Endothelial cell (in vitro differentiated cells): ENCODE measurements at regions not wholly inside any gene's neighbourhood (a gene's known extent, or its start where the extent isn't known, plus 50 kb on each side); places are given as distances from the start of the nearest gene placed in this dataset.

ENCODE experiments used
- DNase-seq: peaks from one replicate; pipeline ENCODE4 v3.0.0; 2021; ENCODE audit warnings: low spot score
- H3K27ac Mint-ChIP-seq: one replicate; pipeline ENCODE4 v1.8.0; 2021; ENCODE audit warnings: mixed read lengths, inconsistent platforms; ENCODE audit not compliant: unreplicated experiment
- H3K27me3 Mint-ChIP-seq: one replicate; pipeline ENCODE4 v1.8.0; 2021; ENCODE audit warnings: mild to moderate bottlenecking, moderate library complexity, mixed read lengths, inconsistent platforms; ENCODE audit not compliant: unreplicated experiment
- H3K36me3 Mint-ChIP-seq: one replicate; pipeline ENCODE4 v1.8.0; 2021; ENCODE audit warnings: mild to moderate bottlenecking, low read depth, mixed read lengths, inconsistent platforms; ENCODE audit not compliant: unreplicated experiment
- H3K4me1 Mint-ChIP-seq: one replicate; pipeline ENCODE4 v1.8.0; 2021; ENCODE audit warnings: mild to moderate bottlenecking, mixed read lengths, inconsistent platforms; ENCODE audit not compliant: unreplicated experiment
- H3K4me3 Mint-ChIP-seq: one replicate; pipeline ENCODE4 v1.8.0; 2021; ENCODE audit warnings: mild to moderate bottlenecking, mixed read lengths, inconsistent platforms; ENCODE audit not compliant: unreplicated experiment
- H3K9me3 Mint-ChIP-seq: one replicate; pipeline ENCODE4 v1.8.0; 2021; ENCODE audit warnings: mixed read lengths, inconsistent platforms; ENCODE audit not compliant: unreplicated experiment
- CTCF ChIP-seq: fragments of 200-600 bp; sonication (generic); IDR thresholded peaks from one replicate; pipeline ENCODE4 v1.5.0; 2021; ENCODE audit warnings: antibody characterized with exemption; ENCODE audit not compliant: unreplicated experiment

- Mint-ChIP-seq H3K4me1 (peaks cover 7% of the 10 kb centered on the region), H3K36me3 (no peaks in the 10 kb centered on the region), H3K27ac (no peak overlapping the region), H3K27me3 (peaks cover 2% of the 10 kb centered on the region), H3K9me3 (no peaks in the 10 kb centered on the region), H3K4me3 (no peak overlapping the region)
- TF ChIP-seq CTCF, result no peak
- DNase-seq, result no peak
These were observed 153.9 kb downstream of the GPBP1 start for GRCh38 chr5:57327561-57328367.

GRCh38 chr5:57325678-57326397 lies 152.0 kb downstream of the GPBP1 start:
- Mint-ChIP-seq H3K36me3 (no peaks in the 10 kb centered on the region), H3K27ac (no peak overlapping the region), H3K27me3 (peaks cover 3% of the 10 kb centered on the region), H3K9me3 (no peaks in the 10 kb centered on the region), H3K4me3 (no peak overlapping the region), H3K4me1 (peaks cover 8% of the 10 kb centered on the region)
- DNase-seq, result no peak
- TF ChIP-seq CTCF, result no peak

DNA sequence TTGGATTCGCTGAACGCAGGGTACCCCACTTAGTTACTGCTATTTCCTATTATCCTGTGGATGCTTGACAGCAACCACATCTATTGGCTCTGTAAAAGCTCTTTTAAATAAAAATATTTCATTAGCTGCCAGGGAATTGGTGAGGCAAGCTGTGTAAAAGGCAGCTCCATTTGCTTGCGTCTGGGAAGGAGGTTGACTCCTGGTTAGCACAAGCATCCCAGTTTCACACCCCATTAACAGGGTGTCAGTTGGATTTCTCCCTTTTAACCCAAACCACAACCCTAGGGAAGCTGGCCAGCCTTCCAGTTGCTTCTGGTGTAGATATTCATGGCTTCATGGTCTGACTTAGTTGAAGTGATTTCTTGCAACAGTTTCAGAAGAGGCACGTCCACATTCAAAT lies 151.0 kb downstream of the GPBP1 start:
- peaks cover 3% of the 10 kb centered on the region for H3K27me3 Mint-ChIP-seq
- no peak overlapping the region for H3K4me3 Mint-ChIP-seq
- peaks cover 8% of the 10 kb centered on the region for H3K4me1 Mint-ChIP-seq
- DNase-seq, result no peak
- H3K36me3 Mint-ChIP-seq, result no peaks in the 10 kb centered on the region
- no peak overlapping the region for H3K27ac Mint-ChIP-seq
- H3K9me3 Mint-ChIP-seq, result no peaks in the 10 kb centered on the region
- no peak for TF ChIP-seq CTCF

- no peak for DNase-seq
- Mint-ChIP-seq H3K27me3 (peaks cover 3% of the 10 kb centered on the region), H3K27ac (no peak overlapping the region), H3K4me1 (peaks cover 8% of the 10 kb centered on the region), H3K9me3 (no peaks in the 10 kb centered on the region), H3K4me3 (no peak overlapping the region), H3K36me3 (no peaks in the 10 kb centered on the region)
- no peak for TF ChIP-seq CTCF
These were observed 150.3 kb downstream of the GPBP1 start for GRCh38 chr5:57324181-57324580.

DNA sequence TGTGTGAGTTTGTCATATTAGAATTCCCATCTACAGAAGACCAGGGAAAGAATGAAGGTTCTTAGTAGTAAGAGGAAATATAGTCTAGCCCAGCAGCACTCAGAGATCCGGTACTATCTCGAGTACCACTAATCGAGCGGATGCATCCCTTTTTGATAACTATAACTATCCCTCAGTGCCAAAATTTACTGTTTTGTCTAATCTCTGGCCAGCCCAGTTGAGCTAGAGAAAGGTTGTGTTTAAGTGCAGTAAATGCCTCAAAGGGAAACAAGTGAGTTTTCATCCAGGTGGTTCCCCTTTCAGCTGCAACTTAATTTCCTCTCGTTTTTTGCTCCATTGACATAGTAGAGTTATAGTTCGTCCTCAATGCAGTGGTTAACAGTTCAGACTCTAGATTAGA lies 146.7 kb downstream of the GPBP1 start:
- Mint-ChIP-seq H3K27ac (no peak overlapping the region), H3K27me3 (peaks cover 2% of the 10 kb centered on the region), H3K4me3 (no peak overlapping the region), H3K4me1 (peaks cover 13% of the 10 kb centered on the region), H3K36me3 (no peaks in the 10 kb centered on the region), H3K9me3 (no peaks in the 10 kb centered on the region)
- no peak for DNase-seq
- no peak for TF ChIP-seq CTCF
